ENCODE measurements at regions not wholly inside any gene's neighbourhood (a gene's known extent, or its start where the extent isn't known, plus 50 kb on each side); places are given as distances from the start of the nearest gene placed in this dataset.

DNA sequence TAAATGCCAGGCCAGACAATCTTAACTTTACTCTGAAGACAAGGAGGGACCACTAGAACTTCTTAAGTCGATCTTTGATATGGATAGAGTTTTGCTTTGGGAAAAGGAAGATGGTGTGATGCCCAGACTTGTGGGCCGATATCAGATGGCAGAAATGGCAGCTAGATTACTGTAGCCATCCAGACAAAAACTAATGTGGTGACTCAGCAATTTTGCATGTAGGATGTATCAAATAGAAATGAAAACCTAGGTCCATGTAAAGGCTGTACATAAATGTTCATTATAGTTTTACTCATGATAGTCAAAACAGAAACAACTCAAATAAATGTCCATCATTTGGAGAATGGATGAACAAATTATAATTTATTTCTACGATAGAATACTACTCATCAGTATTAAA lies 121.5 kb downstream of the APIP start:
- TF ChIP-seq TEAD4 (IDR thresholded peaks at IDR 0.05) (no peak), RAD21 (IDR thresholded peaks at IDR 0.05; ENCODE audit: low read depth) (no peak), YY1 (IDR thresholded peaks at IDR 0.05; ENCODE audit: low read depth) (no peak), CREB1 (IDR thresholded peaks at IDR 0.05; ENCODE audit: low read depth) (no peak)

All from Ishikawa (cell line).